SU-DHL-6 (cell line): ENCODE measurements at regions not wholly inside any gene's neighbourhood (a gene's known extent, or its start where the extent isn't known, plus 50 kb on each side); places are given as distances from the start of the nearest gene placed in this dataset.

Experiments
- H2AFZ ChIP-seq: fragments of 200-600 bp; sonication (generic); 2 replicates; pipeline ENCODE4 v1.6.1; 2014; ENCODE audit warnings: low read depth, mild to moderate bottlenecking, moderate library complexity, mixed read lengths, antibody characterized with exemption, low read length; ENCODE audit not compliant: severe bottlenecking
- H3F3A ChIP-seq: fragments of 200-600 bp; shearing (Covaris generic); 2 replicates; pipeline ENCODE4 v1.6.0; 2016; ENCODE audit warnings: antibody characterized with exemption, mild to moderate bottlenecking; ENCODE audit not compliant: insufficient read depth
- H3K27ac ChIP-seq: fragments of 200-600 bp; sonication (generic); 2 replicates; pipeline ENCODE4 v1.5.1; 2016; ENCODE audit warnings: low read depth, mild to moderate bottlenecking, low read length, moderate library complexity, mixed read lengths
- H3K27me3 ChIP-seq: fragments of 200-600 bp; sonication (generic), shearing (Covaris generic); 2 replicates; pipeline ENCODE4 v1.6.0; 2014; ENCODE audit warnings: mild to moderate bottlenecking, low read length
- H3K36me3 ChIP-seq: fragments of 200-600 bp; sonication (generic); 2 replicates; pipeline ENCODE4 v1.6.1; 2014; ENCODE audit warnings: mild to moderate bottlenecking, low read length, mixed read lengths
- H3K4me2 ChIP-seq: fragments of 300-600, 200-600 bp; shearing (Covaris generic), sonication (generic); 2 replicates; pipeline ENCODE4 v1.6.0; 2014; ENCODE audit warnings: low read length, low read depth, mild to moderate bottlenecking; ENCODE audit not compliant: poor library complexity, severe bottlenecking
- H3K4me3 ChIP-seq: fragments of 200-600 bp; sonication (generic); 2 replicates; pipeline ENCODE4 v1.5.1; 2014; ENCODE audit warnings: antibody characterized with exemption, low read length, mild to moderate bottlenecking, mixed read lengths; ENCODE audit not compliant: insufficient read depth, poor library complexity, severe bottlenecking
- H3K79me2 ChIP-seq: fragments of 200-600 bp; sonication (generic); 2 replicates; pipeline ENCODE4 v1.6.1; 2014; ENCODE audit warnings: mild to moderate bottlenecking, low read length, moderate library complexity; ENCODE audit not compliant: insufficient read depth
- H3K9ac ChIP-seq: fragments of 200-600 bp; sonication (generic); 2 replicates; pipeline ENCODE4 v1.7.0; 2014; ENCODE audit warnings: mild to moderate bottlenecking, low read length
- H3K9me2 ChIP-seq: fragments of 200-600 bp; sonication (generic); replicated peaks from 2 replicates; pipeline ENCODE4 v1.6.1; 2014; ENCODE audit warnings: low read length; ENCODE audit not compliant: insufficient read depth
- H3K9me3 ChIP-seq: fragments of 200-600 bp; sonication (generic); 2 replicates; pipeline ENCODE4 v1.6.1; 2014; ENCODE audit warnings: low read length, mixed read lengths; ENCODE audit not compliant: insufficient read depth
- H4K20me1 ChIP-seq: fragments of 200-600 bp; sonication (generic); 2 replicates; pipeline ENCODE4 v1.6.1; 2014; ENCODE audit warnings: low read depth, mild to moderate bottlenecking, antibody characterized with exemption, low read length, moderate library complexity, mixed read lengths
- EZH2phosphoT487 ChIP-seq: fragments of 200-600 bp; sonication (generic), shearing (Covaris generic); conservative IDR thresholded peaks from 2 replicates; pipeline ENCODE4 v1.6.1; 2018; ENCODE audit warnings: mild to moderate bottlenecking, antibody characterized with exemption, low read length, moderate library complexity, mixed read lengths
- TF ChIP-seq, protein P1 (sequence below): fragments of 200-600 bp; sonication (generic); IDR thresholded peaks from one replicate; pipeline ENCODE4 v1.5.1; 2017; ENCODE audit warnings: antibody characterized with exemption, mild to moderate bottlenecking, low read length, moderate library complexity; ENCODE audit not compliant: insufficient read depth, poor library complexity, severe bottlenecking

DNA sequence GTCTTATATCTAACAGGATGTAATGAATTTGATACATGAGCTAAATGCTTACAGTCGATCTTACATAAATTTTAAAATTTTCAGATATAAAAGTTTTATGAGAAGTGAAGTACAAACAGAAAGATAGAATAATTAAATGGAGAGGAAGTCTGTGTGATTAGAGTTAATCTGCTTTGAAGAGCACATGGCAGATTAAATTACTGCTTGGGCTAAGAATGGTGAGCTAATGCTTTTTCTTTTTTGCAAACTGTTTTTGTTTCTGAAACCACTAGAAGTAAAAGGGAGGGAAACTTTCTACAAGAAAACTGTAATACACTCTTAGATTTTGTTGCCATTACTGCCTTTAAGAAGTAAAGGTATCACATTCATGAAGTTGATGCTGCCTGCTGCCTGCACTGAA, 96.3 kb upstream of the SPRY2 start:
- Histone ChIP-seq H3K4me2 (no peak overlapping the region), H3K9me3 (no peaks in the 10 kb centered on the region), H3K79me2 (no peaks in the 10 kb centered on the region), H3F3A (no peaks in the 10 kb centered on the region), H4K20me1 (no peaks in the 10 kb centered on the region), H3K9ac (no peak overlapping the region), H2AFZ (no peak overlapping the region), H3K27me3 (no peaks in the 10 kb centered on the region), H3K36me3 (no peaks in the 10 kb centered on the region), H3K27ac (no peak overlapping the region), H3K4me3 (no peak overlapping the region), H3K9me2 (no peaks in the 10 kb centered on the region)
- TF ChIP-seq EZH2phosphoT487, result no peak
- TF ChIP-seq, protein P1, sequence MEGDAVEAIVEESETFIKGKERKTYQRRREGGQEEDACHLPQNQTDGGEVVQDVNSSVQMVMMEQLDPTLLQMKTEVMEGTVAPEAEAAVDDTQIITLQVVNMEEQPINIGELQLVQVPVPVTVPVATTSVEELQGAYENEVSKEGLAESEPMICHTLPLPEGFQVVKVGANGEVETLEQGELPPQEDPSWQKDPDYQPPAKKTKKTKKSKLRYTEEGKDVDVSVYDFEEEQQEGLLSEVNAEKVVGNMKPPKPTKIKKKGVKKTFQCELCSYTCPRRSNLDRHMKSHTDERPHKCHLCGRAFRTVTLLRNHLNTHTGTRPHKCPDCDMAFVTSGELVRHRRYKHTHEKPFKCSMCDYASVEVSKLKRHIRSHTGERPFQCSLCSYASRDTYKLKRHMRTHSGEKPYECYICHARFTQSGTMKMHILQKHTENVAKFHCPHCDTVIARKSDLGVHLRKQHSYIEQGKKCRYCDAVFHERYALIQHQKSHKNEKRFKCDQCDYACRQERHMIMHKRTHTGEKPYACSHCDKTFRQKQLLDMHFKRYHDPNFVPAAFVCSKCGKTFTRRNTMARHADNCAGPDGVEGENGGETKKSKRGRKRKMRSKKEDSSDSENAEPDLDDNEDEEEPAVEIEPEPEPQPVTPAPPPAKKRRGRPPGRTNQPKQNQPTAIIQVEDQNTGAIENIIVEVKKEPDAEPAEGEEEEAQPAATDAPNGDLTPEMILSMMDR, result no peak

DNA sequence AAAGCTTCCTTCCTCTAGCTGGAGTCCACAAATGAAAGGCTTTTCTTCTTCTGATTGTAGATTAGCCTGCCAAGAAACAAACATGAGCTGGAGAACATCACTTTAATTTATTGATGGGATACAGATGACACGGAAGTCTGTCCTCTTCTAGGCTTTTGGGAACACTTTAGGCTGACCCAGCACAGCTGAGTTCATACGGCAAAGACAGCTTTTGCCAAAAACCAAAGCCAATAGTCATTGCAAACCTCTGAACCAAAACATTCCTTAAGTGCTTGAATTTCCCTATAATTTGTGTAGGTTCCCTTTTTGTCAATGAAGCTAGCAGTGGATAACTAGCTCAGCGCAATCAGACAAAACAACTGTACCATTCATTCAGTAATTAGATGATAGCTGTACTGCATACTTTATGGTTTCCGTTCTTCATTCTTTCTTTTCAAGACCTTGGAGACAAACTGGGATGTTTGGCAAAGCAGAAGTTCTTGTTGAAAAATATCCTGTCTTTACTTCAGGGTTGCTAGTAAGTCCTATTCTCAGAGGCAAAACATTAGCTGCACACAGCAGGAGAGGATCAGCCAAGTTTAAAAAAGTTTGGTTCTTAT, 95.7 kb upstream of the SPRY2 start:
- Histone ChIP-seq H3K4me2 (no peak overlapping the region), H4K20me1 (no peaks in the 10 kb centered on the region), H3K36me3 (no peaks in the 10 kb centered on the region), H3K9ac (no peak overlapping the region), H3K27me3 (no peaks in the 10 kb centered on the region), H3F3A (no peaks in the 10 kb centered on the region), H3K27ac (no peak overlapping the region), H3K9me3 (no peaks in the 10 kb centered on the region), H3K9me2 (no peaks in the 10 kb centered on the region), H2AFZ (no peak overlapping the region), H3K79me2 (no peaks in the 10 kb centered on the region), H3K4me3 (no peak overlapping the region)
- no peak for TF ChIP-seq EZH2phosphoT487
- TF ChIP-seq, protein P1, result no peak

DNA sequence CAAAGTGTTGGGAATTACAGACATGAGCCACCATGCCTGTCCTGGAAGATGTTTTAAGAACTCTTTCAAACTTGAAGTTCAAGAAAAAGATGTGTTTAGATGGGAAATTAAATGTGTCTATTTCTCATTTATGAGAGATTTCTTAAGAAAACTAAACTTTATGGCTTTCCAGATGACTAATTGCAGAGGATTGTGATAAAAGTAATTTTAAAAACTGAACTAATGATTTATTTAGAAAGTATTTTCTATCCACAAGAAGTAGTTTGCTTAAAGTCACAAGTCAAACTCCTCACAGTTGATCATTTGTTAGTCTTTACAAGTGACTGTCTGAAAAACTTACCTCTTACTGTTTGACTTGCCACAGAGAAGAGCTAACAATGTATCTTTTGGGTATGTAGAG, 89.6 kb upstream of the SPRY2 start:
- Histone ChIP-seq H3K36me3 (no peaks in the 10 kb centered on the region), H3F3A (no peaks in the 10 kb centered on the region), H3K4me3 (no peak overlapping the region), H3K9me3 (no peaks in the 10 kb centered on the region), H2AFZ (no peak overlapping the region), H3K27ac (no peak overlapping the region), H3K9ac (no peak overlapping the region), H3K4me2 (no peak overlapping the region), H3K27me3 (no peaks in the 10 kb centered on the region), H3K9me2 (no peaks in the 10 kb centered on the region), H4K20me1 (no peaks in the 10 kb centered on the region), H3K79me2 (no peaks in the 10 kb centered on the region)
- TF ChIP-seq EZH2phosphoT487, result no peak
- TF ChIP-seq, protein P1, result no peak
